Activated CD8-positive, alpha-beta memory T cell treated with anti-CD3 and anti-CD28 coated beads, Interleukin-2, amount 10 ng/mL, durations not matched to agents 7 days and 5 days (primary cell): ENCODE measurements at regions not wholly inside any gene's neighbourhood (a gene's known extent, or its start where the extent isn't known, plus 50 kb on each side); places are given as distances from the start of the nearest gene placed in this dataset.

ENCODE experiments used
- ATAC-seq: fragments of 150-1000 bp; cut with Tn5 transposase; one replicate; pipeline ENCODE4 v1.10.0; 2021; ENCODE audit warnings: moderate library complexity
- CTCF ChIA-PET: fragments of 350-600 bp; sonication (Branson Sonifier 250); formaldehyde crosslinking; loops from one replicate; lab custom pipeline; 2021; ENCODE audit warnings: antibody characterized with exemption; lab: Charles Lee
- DNase-seq: peaks from one replicate; pipeline ENCODE4 v3.0.0-alpha.2; 2020
- H3K27ac Mint-ChIP-seq: one replicate; pipeline ENCODE4 v1.8.0; 2021; ENCODE audit warnings: mild to moderate bottlenecking, mixed read lengths
- H3K27me3 Mint-ChIP-seq: one replicate; pipeline ENCODE4 v1.8.0; 2021; ENCODE audit warnings: mixed read lengths
- H3K36me3 Mint-ChIP-seq: one replicate; pipeline ENCODE4 v1.8.0; 2021; ENCODE audit warnings: mild to moderate bottlenecking, mixed read lengths
- H3K4me1 Mint-ChIP-seq: one replicate; pipeline ENCODE4 v1.8.0; 2021; ENCODE audit warnings: mixed read lengths
- H3K4me3 Mint-ChIP-seq: one replicate; pipeline ENCODE4 v1.8.0; 2021; ENCODE audit warnings: mild to moderate bottlenecking, moderate library complexity, mixed read lengths
- H3K9me3 Mint-ChIP-seq: one replicate; pipeline ENCODE4 v1.8.0; 2022; ENCODE audit warnings: low read depth, mixed read lengths

DNA sequence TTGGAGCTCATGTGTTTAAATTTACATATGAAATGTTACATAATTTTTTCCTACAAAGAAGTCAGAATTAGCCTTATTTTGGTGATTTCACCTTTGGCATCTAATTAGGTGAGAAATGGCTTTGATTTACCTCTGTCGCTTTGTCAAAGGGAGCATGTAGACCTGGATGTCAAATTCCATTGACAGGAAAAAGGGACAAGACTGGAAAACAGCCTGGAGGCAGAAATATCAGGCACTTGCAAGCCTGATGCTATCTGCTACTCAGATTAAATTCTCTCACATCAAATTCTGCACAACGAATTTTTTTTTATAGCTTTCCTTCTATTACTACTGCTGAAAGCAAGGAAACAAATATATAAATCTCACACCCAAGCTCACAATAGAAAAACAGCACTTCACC, 54.1 kb upstream of the CTNND2 start:
- H3K27me3 Mint-ChIP-seq, result no peaks in the 10 kb centered on the region
- peaks cover 2% of the 10 kb centered on the region for H3K9me3 Mint-ChIP-seq
- DNase-seq, result no peak
- H3K36me3 Mint-ChIP-seq, result no peaks in the 10 kb centered on the region
- no peaks in the 10 kb centered on the region for H3K4me1 Mint-ChIP-seq
- ATAC-seq, result no peak
- CTCF ChIA-PET, result no interaction called here
- no peak overlapping the region for H3K4me3 Mint-ChIP-seq
- H3K27ac Mint-ChIP-seq, result no peak overlapping the region

DNA sequence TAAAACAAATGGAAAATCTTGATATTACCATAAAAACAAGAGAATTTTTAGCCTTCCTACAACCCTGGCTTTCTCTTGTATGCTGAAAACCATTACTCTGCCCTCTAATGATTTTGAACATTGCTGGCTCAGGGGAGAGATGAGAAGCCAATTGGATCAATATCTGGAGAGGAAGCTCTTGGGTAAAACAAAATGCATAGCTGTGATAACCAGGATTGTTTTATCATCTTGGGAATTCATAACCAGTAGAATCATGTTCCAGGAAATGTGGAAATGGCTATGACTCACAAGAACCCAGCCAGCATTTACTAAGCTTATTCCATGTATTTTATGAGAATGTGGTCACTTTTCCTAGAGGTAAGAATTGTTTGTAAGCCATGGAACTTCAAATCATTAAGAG, 51.1 kb upstream of the CTNND2 start:
- no peaks in the 10 kb centered on the region for H3K4me1 Mint-ChIP-seq
- no peak overlapping the region for H3K4me3 Mint-ChIP-seq
- H3K27ac Mint-ChIP-seq, result no peak overlapping the region
- ATAC-seq (no peak), DNase-seq (no peak)
- no peaks in the 10 kb centered on the region for H3K36me3 Mint-ChIP-seq
- H3K9me3 Mint-ChIP-seq, result peaks cover 5% of the 10 kb centered on the region
- CTCF ChIA-PET, result no interaction called here
- no peaks in the 10 kb centered on the region for H3K27me3 Mint-ChIP-seq
